K562 (cell line): ENCODE measurements at regions not wholly inside any gene's neighbourhood (a gene's known extent, or its start where the extent isn't known, plus 50 kb on each side); places are given as distances from the start of the nearest gene placed in this dataset.

Source experiments
- HDGF ChIP-seq: fragments of 450-650 bp; IDR thresholded peaks from 2 replicates; pipeline ENCODE4 v1.6.1; 2016
- PRPF4 ChIP-seq: fragments of 200-400 bp; formaldehyde crosslinking; IDR thresholded peaks from one replicate; pipeline ENCODE4 v1.6.1; 2017; ENCODE audit warnings: low read length, low read depth, mild to moderate bottlenecking; ENCODE audit not compliant: insufficient read depth, poor library complexity, severe bottlenecking
- STAT5A ChIP-seq: IDR thresholded peaks from 2 replicates; pipeline ENCODE4 v1.6.1; 2012; ENCODE audit warnings: low read length, inconsistent platforms, borderline replicate concordance
- TCF7 ChIP-seq: sonication (generic); IDR thresholded peaks from 2 replicates; pipeline ENCODE4 v1.6.1; 2016; ENCODE audit warnings: antibody characterized with exemption, borderline replicate concordance
- ZBTB7A ChIP-seq: IDR thresholded peaks from 2 replicates; pipeline ENCODE4 v1.6.1; 2011; ENCODE audit warnings: low read depth, mild to moderate bottlenecking, low read length, moderate library complexity, borderline replicate concordance; ENCODE audit not compliant: control insufficient read depth
- ZNF134 ChIP-seq: fragments of 250-450 bp; sonication (Bioruptor Pico); conservative IDR thresholded peaks from 2 replicates; pipeline ENCODE4 v1.4.0; 2020
- ZNF282 ChIP-seq: sonication (generic); formaldehyde crosslinking; IDR thresholded peaks from 2 replicates; pipeline ENCODE4 v1.8.1; 2023; ENCODE audit warnings: missing genetic modification reagents
- TF ChIP-seq, protein P1 (sequence below): sonication (generic); formaldehyde crosslinking; IDR thresholded peaks from 2 replicates; pipeline ENCODE4 v1.8.0; 2022; ENCODE audit warnings: missing genetic modification reagents, mild to moderate bottlenecking, borderline replicate concordance
- TF ChIP-seq, protein P2 (sequence below), 3 experiments: fragments of 200-800 bp in 1 of 3; fragments of 250-450 bp in 1 of 3; fragments of 450-650 bp in 1 of 3; sonication (Bioruptor Pico) in 1 of 3; sonication (Bioruptor generic) in 1 of 3; formaldehyde crosslinking in 1 of 3; IDR thresholded peaks; 2 replicates each; pipeline versions ENCODE4 v1.6.1 to v1.8.0; 2016 to 2022; ENCODE audit warnings: mild to moderate bottlenecking in 2 of 3, missing genetic modification characterization in 2 of 3, missing compliant biosample characterization in 1 of 3, moderate library complexity in 1 of 3

GRCh38 chr13:64505336-64505910 lies 2724.7 kb downstream of the PCDH9 start (continued):
- TF ChIP-seq, protein P1, sequence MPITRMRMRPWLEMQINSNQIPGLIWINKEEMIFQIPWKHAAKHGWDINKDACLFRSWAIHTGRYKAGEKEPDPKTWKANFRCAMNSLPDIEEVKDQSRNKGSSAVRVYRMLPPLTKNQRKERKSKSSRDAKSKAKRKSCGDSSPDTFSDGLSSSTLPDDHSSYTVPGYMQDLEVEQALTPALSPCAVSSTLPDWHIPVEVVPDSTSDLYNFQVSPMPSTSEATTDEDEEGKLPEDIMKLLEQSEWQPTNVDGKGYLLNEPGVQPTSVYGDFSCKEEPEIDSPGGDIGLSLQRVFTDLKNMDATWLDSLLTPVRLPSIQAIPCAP (CRISPR knock-in tag), result no peak
- TF ChIP-seq STAT5A (no peak), TCF7 (no peak), HDGF (no peak), PRPF4 (no peak), ZNF134 (CRISPR knock-in tag) (no peak), ZNF282 (no peak), ZBTB7A (no peak)
- TF ChIP-seq, protein P2, sequence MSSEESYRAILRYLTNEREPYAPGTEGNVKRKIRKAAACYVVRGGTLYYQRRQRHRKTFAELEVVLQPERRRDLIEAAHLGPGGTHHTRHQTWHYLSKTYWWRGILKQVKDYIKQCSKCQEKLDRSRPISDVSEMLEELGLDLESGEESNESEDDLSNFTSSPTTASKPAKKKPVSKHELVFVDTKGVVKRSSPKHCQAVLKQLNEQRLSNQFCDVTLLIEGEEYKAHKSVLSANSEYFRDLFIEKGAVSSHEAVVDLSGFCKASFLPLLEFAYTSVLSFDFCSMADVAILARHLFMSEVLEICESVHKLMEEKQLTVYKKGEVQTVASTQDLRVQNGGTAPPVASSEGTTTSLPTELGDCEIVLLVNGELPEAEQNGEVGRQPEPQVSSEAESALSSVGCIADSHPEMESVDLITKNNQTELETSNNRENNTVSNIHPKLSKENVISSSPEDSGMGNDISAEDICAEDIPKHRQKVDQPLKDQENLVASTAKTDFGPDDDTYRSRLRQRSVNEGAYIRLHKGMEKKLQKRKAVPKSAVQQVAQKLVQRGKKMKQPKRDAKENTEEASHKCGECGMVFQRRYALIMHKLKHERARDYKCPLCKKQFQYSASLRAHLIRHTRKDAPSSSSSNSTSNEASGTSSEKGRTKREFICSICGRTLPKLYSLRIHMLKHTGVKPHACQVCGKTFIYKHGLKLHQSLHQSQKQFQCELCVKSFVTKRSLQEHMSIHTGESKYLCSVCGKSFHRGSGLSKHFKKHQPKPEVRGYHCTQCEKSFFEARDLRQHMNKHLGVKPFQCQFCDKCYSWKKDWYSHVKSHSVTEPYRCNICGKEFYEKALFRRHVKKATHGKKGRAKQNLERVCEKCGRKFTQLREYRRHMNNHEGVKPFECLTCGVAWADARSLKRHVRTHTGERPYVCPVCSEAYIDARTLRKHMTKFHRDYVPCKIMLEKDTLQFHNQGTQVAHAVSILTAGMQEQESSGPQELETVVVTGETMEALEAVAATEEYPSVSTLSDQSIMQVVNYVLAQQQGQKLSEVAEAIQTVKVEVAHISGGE (CRISPR knock-in tag; IDR thresholded peaks at IDR 0.05), result no peak
